ENCODE measurements at regions not wholly inside any gene's neighbourhood (a gene's known extent, or its start where the extent isn't known, plus 50 kb on each side); places are given as distances from the start of the nearest gene placed in this dataset.

- TF ChIP-seq CTCF (IDR thresholded peaks at IDR 0.05) (no peak), REST (IDR thresholded peaks at IDR 0.05; ENCODE audit: insufficient read depth in 1 of 2, low read depth in 2 of 2, low read length in 1 of 2) (no peak), SIN3A (IDR thresholded peaks at IDR 0.05; ENCODE audit: borderline replicate concordance, insufficient read depth, low read depth, low read length) (no peak)
These were observed 838.7 kb downstream of the CCDC85A start for GRCh38 chr2:57022496-57022895.

All from Panc1 (cell line).